ENCODE measurements at regions not wholly inside any gene's neighbourhood (a gene's known extent, or its start where the extent isn't known, plus 50 kb on each side); places are given as distances from the start of the nearest gene placed in this dataset.

GRCh38 chr2:150944315-150944714 is 317.3 kb downstream of the RBM43 start:
- DNase-seq (ENCODE audit: low read depth) (no peak), FAIRE-seq (no peak)
- H3K79me2 ChIP-seq (ENCODE audit: insufficient read depth, low read length) = no peaks in the 10 kb centered on the region
- H3K27ac Mint-ChIP-seq (ENCODE audit: unreplicated experiment) = no peak overlapping the region
- no peak overlapping the region for H3K4me3 Mint-ChIP-seq (ENCODE audit: unreplicated experiment)
- H3K9me3 ChIP-seq (ENCODE audit: insufficient read depth, low read depth, low read length) = no peaks in the 10 kb centered on the region
- TF ChIP-seq EZH2 (IDR thresholded peaks at IDR 0.05; ENCODE audit: insufficient read depth, low read length) (no peak), CTCF (IDR thresholded peaks at IDR 0.05; ENCODE audit: insufficient read depth, low read depth, low read length) (no peak)
- H4K20me1 ChIP-seq (ENCODE audit: insufficient read depth, low read length) = no peaks in the 10 kb centered on the region
- no peaks in the 10 kb centered on the region for H3K4me1 Mint-ChIP-seq (ENCODE audit: low read depth, unreplicated experiment)
- H3K27ac ChIP-seq (ENCODE audit: low read depth, low read length) = no peak overlapping the region
- no peak overlapping the region for H3K4me2 ChIP-seq (ENCODE audit: low read length)
- no peak overlapping the region for H3K9ac ChIP-seq (ENCODE audit: low read length)
- no peaks in the 10 kb centered on the region for H3K27me3 Mint-ChIP-seq (ENCODE audit: low read depth, unreplicated experiment)
- no peaks in the 10 kb centered on the region for H3K9me3 Mint-ChIP-seq (ENCODE audit: unreplicated experiment)
- H3K36me3 Mint-ChIP-seq (ENCODE audit: low read depth, unreplicated experiment) = no peaks in the 10 kb centered on the region
- H3K4me3 ChIP-seq (ENCODE audit: insufficient read depth, low read depth, low read length) = no peak overlapping the region
- H3K4me1 ChIP-seq (ENCODE audit: insufficient read depth, low read length) = no peaks in the 10 kb centered on the region
- no peaks in the 10 kb centered on the region for H3K36me3 ChIP-seq (ENCODE audit: insufficient read depth, low read length)
- no peak overlapping the region for H2AFZ ChIP-seq (ENCODE audit: low read depth, low read length)
- no peaks in the 10 kb centered on the region for H3K27me3 ChIP-seq (ENCODE audit: insufficient read depth, low read length)

GRCh38 chr2:150939087-150939486 is 322.6 kb downstream of the RBM43 start:
- Histone ChIP-seq H2AFZ (ENCODE audit: low read depth, low read length) (no peak overlapping the region), H3K9ac (ENCODE audit: low read length) (no peak overlapping the region), H3K27ac (ENCODE audit: low read depth, low read length) (no peak overlapping the region), H3K79me2 (ENCODE audit: insufficient read depth, low read length) (no peaks in the 10 kb centered on the region), H3K4me2 (ENCODE audit: low read length) (no peak overlapping the region), H3K4me3 (ENCODE audit: insufficient read depth, low read depth, low read length) (no peak overlapping the region), H4K20me1 (ENCODE audit: insufficient read depth, low read length) (no peaks in the 10 kb centered on the region), H3K9me3 (ENCODE audit: insufficient read depth, low read depth, low read length) (no peaks in the 10 kb centered on the region), H3K4me1 (ENCODE audit: insufficient read depth, low read length) (no peaks in the 10 kb centered on the region), H3K27me3 (ENCODE audit: insufficient read depth, low read length) (no peaks in the 10 kb centered on the region), H3K36me3 (ENCODE audit: insufficient read depth, low read length) (no peaks in the 10 kb centered on the region)
- Mint-ChIP-seq H3K36me3 (ENCODE audit: low read depth, unreplicated experiment) (no peaks in the 10 kb centered on the region), H3K4me3 (ENCODE audit: unreplicated experiment) (no peak overlapping the region), H3K27ac (ENCODE audit: unreplicated experiment) (no peak overlapping the region), H3K4me1 (ENCODE audit: low read depth, unreplicated experiment) (no peaks in the 10 kb centered on the region), H3K27me3 (ENCODE audit: low read depth, unreplicated experiment) (no peaks in the 10 kb centered on the region), H3K9me3 (ENCODE audit: unreplicated experiment) (no peaks in the 10 kb centered on the region)
- TF ChIP-seq EZH2 (IDR thresholded peaks at IDR 0.05; ENCODE audit: insufficient read depth, low read length) = no peak
- no peak for TF ChIP-seq CTCF (IDR thresholded peaks at IDR 0.05; ENCODE audit: insufficient read depth, low read depth, low read length)
- DNase-seq (ENCODE audit: low read depth) (no peak), FAIRE-seq (no peak)

- FAIRE-seq (no peak), DNase-seq (ENCODE audit: low read depth) (peak; percentile 42)
- Histone ChIP-seq H4K20me1 (ENCODE audit: insufficient read depth, low read length) (no peaks in the 10 kb centered on the region), H3K79me2 (ENCODE audit: insufficient read depth, low read length) (no peaks in the 10 kb centered on the region), H3K9ac (ENCODE audit: low read length) (no peak overlapping the region), H3K4me2 (ENCODE audit: low read length) (no peak overlapping the region), H3K27ac (ENCODE audit: low read depth, low read length) (no peak overlapping the region), H3K9me3 (ENCODE audit: insufficient read depth, low read depth, low read length) (no peaks in the 10 kb centered on the region), H3K36me3 (ENCODE audit: insufficient read depth, low read length) (no peaks in the 10 kb centered on the region), H3K4me3 (ENCODE audit: insufficient read depth, low read depth, low read length) (no peak overlapping the region), H2AFZ (ENCODE audit: low read depth, low read length) (no peak overlapping the region), H3K4me1 (ENCODE audit: insufficient read depth, low read length) (no peaks in the 10 kb centered on the region), H3K27me3 (ENCODE audit: insufficient read depth, low read length) (no peaks in the 10 kb centered on the region)
- Mint-ChIP-seq H3K4me1 (ENCODE audit: low read depth, unreplicated experiment) (no peaks in the 10 kb centered on the region), H3K27ac (ENCODE audit: unreplicated experiment) (no peak overlapping the region), H3K9me3 (ENCODE audit: unreplicated experiment) (no peaks in the 10 kb centered on the region), H3K36me3 (ENCODE audit: low read depth, unreplicated experiment) (no peaks in the 10 kb centered on the region), H3K4me3 (ENCODE audit: unreplicated experiment) (no peak overlapping the region), H3K27me3 (ENCODE audit: low read depth, unreplicated experiment) (no peaks in the 10 kb centered on the region)
- TF ChIP-seq CTCF (IDR thresholded peaks at IDR 0.05; ENCODE audit: insufficient read depth, low read depth, low read length) (no peak), EZH2 (IDR thresholded peaks at IDR 0.05; ENCODE audit: insufficient read depth, low read length) (no peak)
Observed at GRCh38 chr2:150938527-150938926, 323.1 kb downstream of the RBM43 start.

Data from astrocyte (in vitro differentiated cells and primary cell).